ENCODE measurements at regions not wholly inside any gene's neighbourhood (a gene's known extent, or its start where the extent isn't known, plus 50 kb on each side); places are given as distances from the start of the nearest gene placed in this dataset.
"Not testable (repeated sequence)": the region's sequence is repeated elsewhere in the genome, so short reads cannot be mapped to it uniquely, and the experiment has no call there.

DNA sequence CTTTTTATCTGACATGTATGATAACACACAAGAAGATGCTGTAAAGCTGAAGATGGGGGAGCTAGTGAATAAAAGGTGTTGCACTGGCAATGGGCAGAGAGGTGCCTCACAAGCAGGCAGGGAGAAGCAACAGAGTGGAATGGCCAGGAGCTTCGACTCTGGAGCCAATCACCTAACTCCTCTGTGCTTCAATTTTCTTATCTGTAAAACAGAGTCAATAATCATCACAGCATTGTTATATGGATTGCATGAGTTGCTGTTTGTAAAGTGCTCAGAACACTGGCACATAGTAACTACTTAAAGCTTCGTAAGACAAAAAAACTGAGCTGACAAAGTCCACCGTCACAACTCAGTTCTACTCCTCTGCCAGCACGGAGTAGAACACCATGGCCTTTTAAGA, 254.2 kb upstream of the POM121L12 start:
- no peak for DNase-seq (ENCODE audit: low spot score)
- FAIRE-seq, result no peak

GRCh38 chr7:52779004-52779403, 256.4 kb upstream of the POM121L12 start:
- no peak for DNase-seq (ENCODE audit: low spot score)
- FAIRE-seq, result no peak

- no peak for DNase-seq (ENCODE audit: low spot score)
- FAIRE-seq, result no peak
Observed at GRCh38 chr7:52777051-52777822, 258.2 kb upstream of the POM121L12 start.

- no peak for FAIRE-seq
Observed at GRCh38 chr7:52775876-52776275, 259.6 kb upstream of the POM121L12 start.

GRCh38 chr7:52771177-52771576, 264.3 kb upstream of the POM121L12 start:
- DNase-seq (ENCODE audit: low spot score) (no peak), FAIRE-seq (no peak)

More at GRCh38 chr7:52775876-52776275, 259.6 kb upstream of the POM121L12 start:
- no peak for DNase-seq (ENCODE audit: low spot score)

DNA sequence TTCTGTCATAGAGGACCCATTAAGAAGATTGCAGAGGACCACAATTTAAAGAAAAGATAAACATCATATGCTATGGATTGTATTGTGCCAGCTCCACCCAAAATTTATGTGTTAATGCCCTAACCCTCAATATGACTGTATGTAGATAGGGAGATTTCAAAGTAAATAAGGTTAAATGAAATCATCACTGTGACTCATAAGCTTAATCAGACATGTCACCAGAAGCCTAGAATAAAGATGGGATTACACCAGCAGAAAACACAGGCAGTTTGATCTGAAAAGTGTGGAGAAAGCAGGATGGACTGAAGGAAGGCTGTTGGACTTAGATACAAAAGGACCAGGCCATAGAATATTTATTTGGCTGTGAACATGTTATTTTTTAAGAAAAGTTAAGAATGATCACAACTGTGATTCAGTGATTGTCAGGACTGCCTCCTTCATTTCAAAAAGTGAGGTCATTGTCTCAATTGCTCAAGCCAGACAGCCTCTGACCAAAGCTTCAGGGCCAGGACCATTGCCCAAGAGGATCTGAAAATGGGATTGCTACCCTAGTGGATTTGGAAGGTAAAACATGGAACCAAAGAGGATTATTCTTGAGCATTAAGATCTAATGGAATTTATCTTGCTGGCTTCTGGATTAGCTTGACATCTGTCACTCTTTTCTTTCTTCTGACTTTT, 270.8 kb upstream of the POM121L12 start:
- FAIRE-seq, result no peak
- DNase-seq (ENCODE audit: low spot score), result no peak

GRCh38 chr7:52758356-52758755, 277.1 kb upstream of the POM121L12 start:
- FAIRE-seq, result no peak
- DNase-seq (ENCODE audit: low spot score), result no peak

DNA sequence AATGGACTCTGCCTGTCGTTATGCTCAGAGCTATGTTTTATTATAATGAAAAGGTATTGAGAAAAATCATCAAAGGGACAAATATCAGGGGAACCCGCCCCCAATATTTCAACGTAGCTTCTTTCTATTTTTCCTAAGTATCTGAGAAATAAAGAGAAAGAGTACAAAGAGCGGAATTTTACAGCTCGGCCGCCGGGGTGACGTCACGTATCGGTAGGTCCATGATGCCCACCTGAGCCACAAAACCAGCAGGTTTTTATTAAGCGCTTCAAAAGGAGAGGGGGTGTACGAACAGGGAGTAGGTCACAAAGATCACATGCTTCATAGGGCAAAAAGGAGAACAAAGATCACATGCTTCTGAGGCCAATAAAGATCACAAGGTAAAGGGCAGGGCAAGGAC, 281.6 kb upstream of the POM121L12 start:
- DNase-seq (ENCODE audit: low spot score) (no peak), FAIRE-seq (no peak)

DNA sequence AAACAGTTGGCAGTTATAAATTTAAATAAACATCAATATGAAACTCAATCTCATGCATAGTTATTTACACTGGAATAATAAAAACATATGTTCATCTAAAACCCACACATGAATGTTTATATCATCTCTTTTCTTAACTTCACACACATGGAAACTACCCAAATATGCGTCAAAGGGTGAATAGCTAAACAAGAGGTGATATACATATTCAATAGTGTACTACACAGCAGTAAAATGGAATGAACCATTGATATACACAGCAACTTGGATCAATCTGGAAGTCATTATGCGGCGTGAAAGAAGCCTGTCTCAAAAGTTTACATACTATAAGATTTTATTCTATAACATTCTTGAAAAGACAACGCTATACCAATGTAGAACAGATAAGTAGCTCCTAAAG, 282.5 kb upstream of the POM121L12 start:
- no peak for FAIRE-seq
- no peak for DNase-seq (ENCODE audit: low spot score)

GRCh38 chr7:52749880-52750279, 285.6 kb upstream of the POM121L12 start:
- FAIRE-seq (no peak), DNase-seq (ENCODE audit: low spot score) (no peak)

DNA sequence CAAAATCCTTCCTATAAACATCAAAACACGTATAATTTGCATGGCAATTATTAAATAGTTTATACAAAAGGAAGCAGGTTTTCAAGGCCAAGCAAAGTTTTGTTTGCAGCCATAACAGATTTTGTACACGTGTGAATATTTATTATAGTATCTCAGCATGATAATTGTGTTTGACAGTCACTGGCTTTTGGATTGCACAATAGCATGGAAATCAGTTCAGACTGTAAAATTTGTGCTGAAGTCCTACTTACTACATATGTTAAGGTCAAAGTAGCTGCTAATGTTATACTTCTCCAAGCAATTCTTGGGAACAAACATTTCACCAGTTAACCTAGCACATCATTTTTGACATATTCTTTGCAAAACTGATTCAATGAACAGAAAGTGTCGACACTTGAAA, 287.6 kb upstream of the POM121L12 start:
- FAIRE-seq (no peak), DNase-seq (ENCODE audit: low spot score) (no peak)

DNA sequence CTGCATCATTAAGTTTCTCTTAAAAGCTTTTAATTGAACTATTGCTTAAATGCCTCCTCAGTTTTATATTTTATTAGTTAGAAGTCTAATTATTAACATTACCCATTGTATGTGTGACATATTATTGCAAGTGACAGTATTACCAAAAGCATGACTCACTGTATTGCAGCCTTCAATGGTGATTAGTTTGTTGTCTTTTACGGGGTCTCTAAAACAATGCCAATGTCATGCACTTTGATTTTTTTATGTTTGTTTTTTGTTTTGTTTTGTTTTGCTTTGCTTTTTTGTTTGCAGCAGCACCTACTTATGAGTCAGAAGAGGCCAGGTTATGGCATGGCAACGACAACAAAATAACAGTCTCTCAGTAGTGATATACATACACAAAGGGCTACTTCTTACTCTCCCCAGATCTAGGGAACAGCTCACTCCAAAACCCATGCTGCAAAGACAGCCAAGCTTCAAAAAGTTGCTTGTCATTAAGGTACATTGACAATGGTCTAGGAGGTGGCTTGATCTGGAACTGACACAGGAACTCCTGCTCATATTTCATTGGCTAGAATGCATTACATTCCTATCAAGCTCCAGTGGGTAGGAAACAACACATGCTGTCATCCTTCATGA, 293.7 kb upstream of the POM121L12 start:
- FAIRE-seq, result no peak
- no peak for DNase-seq (ENCODE audit: low spot score)

DNA sequence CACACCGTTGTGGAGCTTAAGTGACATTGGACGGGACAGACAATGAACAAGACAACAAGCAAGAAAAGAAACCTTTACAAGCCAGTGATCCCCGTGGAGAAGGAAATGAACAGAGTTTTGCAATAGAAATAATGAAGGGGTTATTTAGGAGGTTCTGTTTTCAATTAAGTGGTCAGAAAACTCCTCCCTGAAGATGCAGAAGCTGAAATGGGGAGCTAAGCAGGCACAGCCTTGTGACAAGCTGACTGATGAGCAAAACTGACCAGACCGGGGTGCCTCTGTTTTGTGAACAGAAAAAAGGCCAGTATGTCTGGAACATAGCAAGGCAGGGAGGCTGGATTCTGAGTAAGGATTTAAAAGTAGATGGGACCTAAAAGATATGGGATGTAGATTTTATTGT, 299.8 kb upstream of the POM121L12 start:
- FAIRE-seq (no peak), DNase-seq (ENCODE audit: low spot score) (no peak)

DNA sequence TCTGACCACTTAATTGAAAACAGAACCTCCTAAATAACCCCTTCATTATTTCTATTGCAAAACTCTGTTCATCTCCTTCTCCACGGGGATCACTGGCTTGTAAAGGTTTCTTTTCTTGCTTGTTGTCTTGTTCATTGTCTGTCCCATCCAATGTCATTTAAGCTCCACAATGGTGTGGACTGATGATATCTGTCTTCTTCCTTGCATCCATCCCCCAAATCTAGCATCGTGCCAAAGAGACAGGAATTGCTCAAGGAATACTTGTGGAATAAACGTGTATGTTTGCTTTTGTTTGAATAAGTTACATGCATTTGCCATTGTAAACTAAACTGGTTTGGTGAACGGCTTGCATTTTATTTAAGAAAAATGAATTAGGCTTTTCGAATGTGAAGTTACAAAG, 306.8 kb upstream of the POM121L12 start:
- not testable (repeated sequence) for FAIRE-seq

GRCh38 chr7:52727632-52728031, 307.8 kb upstream of the POM121L12 start:
- DNase-seq (ENCODE audit: low spot score) (no peak), FAIRE-seq (no peak)

More for the DNA sequence above, 306.8 kb upstream of the POM121L12 start:
- not testable (repeated sequence) for DNase-seq (ENCODE audit: low spot score)

- DNase-seq (ENCODE audit: low spot score), result no peak
- FAIRE-seq, result no peak
Observed at GRCh38 chr7:52726986-52727385, 308.4 kb upstream of the POM121L12 start.

GRCh38 chr7:52726493-52726892, 308.9 kb upstream of the POM121L12 start:
- DNase-seq (ENCODE audit: low spot score) (no peak), FAIRE-seq (no peak)

GRCh38 chr7:52723606-52724005, 311.8 kb upstream of the POM121L12 start:
- FAIRE-seq (no peak), DNase-seq (ENCODE audit: low spot score) (no peak)

DNA sequence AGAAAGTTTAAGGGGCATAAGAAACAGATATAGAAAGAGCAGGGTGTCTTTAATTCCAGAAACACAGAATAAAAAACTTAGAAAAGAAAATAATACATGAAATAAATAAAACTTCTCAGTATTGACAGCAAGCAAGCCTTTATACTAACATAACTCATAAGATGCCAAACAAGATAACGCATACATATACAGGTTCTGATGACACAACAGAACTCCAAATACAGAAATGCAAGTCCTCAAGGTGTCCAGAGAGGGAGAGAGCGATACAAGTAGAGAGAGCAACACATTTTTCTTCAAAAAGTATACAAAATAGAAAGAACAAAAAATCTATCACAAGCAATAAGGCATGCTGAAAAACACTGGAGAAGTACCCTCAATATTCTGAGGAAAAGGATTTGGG, 314.6 kb upstream of the POM121L12 start:
- DNase-seq (ENCODE audit: low spot score), result no peak
- FAIRE-seq, result no peak

DNA sequence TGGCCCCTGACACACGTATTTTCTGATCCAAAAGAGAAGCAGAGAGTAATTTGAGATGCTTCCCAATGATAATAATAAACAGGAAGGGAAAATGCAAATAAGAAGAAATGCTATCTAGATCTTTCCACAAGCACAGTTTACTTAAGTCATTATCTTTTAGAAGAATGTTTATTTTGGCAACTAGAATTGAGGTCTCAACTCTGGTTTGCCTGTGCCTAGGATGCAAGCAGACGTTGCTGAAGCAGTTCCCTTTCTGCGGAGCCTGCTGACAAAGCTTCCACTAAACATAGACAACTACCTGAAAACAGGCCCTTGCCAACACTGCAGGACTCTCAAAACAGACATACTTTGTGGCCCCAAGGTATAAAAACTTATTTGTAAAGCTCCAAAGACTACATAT, 315.8 kb upstream of the POM121L12 start:
- no peak for FAIRE-seq
- DNase-seq (ENCODE audit: low spot score), result no peak

- no peak for DNase-seq (ENCODE audit: low spot score)
- no peak for FAIRE-seq
Observed at GRCh38 chr7:52715701-52716100, 319.7 kb upstream of the POM121L12 start.

GRCh38 chr7:52712938-52713337, 322.5 kb upstream of the POM121L12 start:
- FAIRE-seq (no peak), DNase-seq (ENCODE audit: low spot score) (no peak)

GRCh38 chr7:52711951-52712350, 323.5 kb upstream of the POM121L12 start:
- no peak for FAIRE-seq

More at GRCh38 chr7:52711951-52712350, 323.5 kb upstream of the POM121L12 start:
- DNase-seq (ENCODE audit: low spot score), result no peak

Measured in RCC 7860 (cell line).